ENCODE measurements at regions not wholly inside any gene's neighbourhood (a gene's known extent, or its start where the extent isn't known, plus 50 kb on each side); places are given as distances from the start of the nearest gene placed in this dataset.

- Histone ChIP-seq H2BK12ac (ENCODE audit: low read depth, low read length) (no peak overlapping the region), H3K36me3 (ENCODE audit: control insufficient read depth in 2 of 4, insufficient read depth in 4 of 4, low read length in 3 of 4) (no peaks in the 10 kb centered on the region), H4K5ac (ENCODE audit: insufficient read length, low read depth, low read length) (no peak overlapping the region), H3K23ac (ENCODE audit: insufficient read length) (no peak overlapping the region), H3K9ac (replicated peaks in 1 of 4; ENCODE audit: extremely low read depth in 1 of 4, low read depth in 3 of 4, low read length in 3 of 4) (no peak overlapping the region), H3K56ac (replicated peaks; ENCODE audit: insufficient read length, low read depth, low read length) (no peak overlapping the region), H2BK120ac (replicated peaks; ENCODE audit: low read depth, low read length) (no peak overlapping the region), H3K9me3 (ENCODE audit: insufficient read depth in 2 of 2, low read depth in 1 of 2, low read length in 1 of 2) (peaks cover 1 to 2% of the 10 kb centered on the region in 2 experiments; a peak in 2 of 4 replicates), H3K79me1 (ENCODE audit: low read depth, low read length) (no peaks in the 10 kb centered on the region), H2AFZ (ENCODE audit: low read length) (no peak overlapping the region), H2AK5ac (ENCODE audit: low read depth, low read length) (no peak overlapping the region), H3K4me3 (ENCODE audit: extremely low read depth in 1 of 4, insufficient read depth in 2 of 4, low read depth in 3 of 4, low read length in 4 of 4) (no peak overlapping the region), H2BK15ac (ENCODE audit: low read length) (no peak overlapping the region), H4K20me1 (replicated peaks in 1 of 2; ENCODE audit: control insufficient read depth in 1 of 2, insufficient read depth in 2 of 2, low read length in 2 of 2) (no peaks in the 10 kb centered on the region), H3K4me1 (replicated peaks in 1 of 4; ENCODE audit: control insufficient read depth in 3 of 4, insufficient read depth in 4 of 4, low read length in 3 of 4) (no peaks in the 10 kb centered on the region; a peak in 3 of 7 replicates), H3K27me3 (replicated peaks in 1 of 4; ENCODE audit: control insufficient read depth in 3 of 4, extremely low read depth in 1 of 4, insufficient read depth in 3 of 4, low read length in 3 of 4) (no peaks in the 10 kb centered on the region), H3K79me2 (ENCODE audit: control insufficient read depth in 1 of 2, insufficient read depth in 2 of 2, low read length in 2 of 2) (no peaks in the 10 kb centered on the region), H3K23me2 (ENCODE audit: low read depth, low read length) (no peaks in the 10 kb centered on the region), H3K27ac (ENCODE audit: low read depth, low read length) (no peak overlapping the region), H2BK20ac (ENCODE audit: low read length) (no peak overlapping the region), H3K18ac (ENCODE audit: extremely low read depth, low read length) (no peak overlapping the region), H3K14ac (ENCODE audit: insufficient read length) (no peak overlapping the region), H3K4ac (replicated peaks; ENCODE audit: insufficient read length, low read depth, low read length) (no peak overlapping the region), H4K91ac (replicated peaks; ENCODE audit: insufficient read length, low read length) (no peak overlapping the region), H3K4me2 (ENCODE audit: insufficient read depth in 1 of 2, low read depth in 2 of 2, low read length in 2 of 2) (no peak overlapping the region), H4K8ac (ENCODE audit: extremely low read depth, insufficient read depth, low read length) (no peak overlapping the region; the same call in 1 of the 2 replicates), H2BK5ac (ENCODE audit: low read depth, low read length) (no peak overlapping the region)
- POLR2A ChIA-PET (ENCODE audit: partially characterized antibody): interaction anchor here (0.6 kb wide), 1 partner anchor 491 kb away, joined by 3 read pairs; no protein-coding TSS in a partner anchor
- FAIRE-seq (no peak), DNase-seq (ENCODE audit: low read depth in 1 of 2, low spot score in 2 of 2) (no peak)
- TF ChIP-seq SUZ12 (IDR thresholded peaks at IDR 0.05; ENCODE audit: low read length) (no peak), CEBPB (IDR thresholded peaks at IDR 0.05; ENCODE audit: low read depth, low read length) (no peak), BRCA1 (IDR thresholded peaks at IDR 0.05; ENCODE audit: low read depth, low read length) (no peak), CTBP2 (IDR thresholded peaks at IDR 0.05; ENCODE audit: borderline replicate concordance, insufficient read depth, insufficient read length, low read length) (no peak), SIN3A (conservative IDR thresholded peaks at IDR 0.05 in 1 of 2, IDR thresholded peaks at IDR 0.05 in 1 of 2; ENCODE audit: low read depth in 1 of 2, low read length in 2 of 2) (no peak), KDM5A (IDR thresholded peaks at IDR 0.05; ENCODE audit: low read length) (no peak), JUN (IDR thresholded peaks at IDR 0.05; ENCODE audit: low read depth, low read length) (no peak), CHD2 (IDR thresholded peaks at IDR 0.05; ENCODE audit: low read length) (no peak), POLR2A (IDR thresholded peaks at IDR 0.05; ENCODE audit: control extremely low read depth in 1 of 2, low read depth in 2 of 2, low read length in 2 of 2) (no peak), GTF2F1 (IDR thresholded peaks at IDR 0.05; ENCODE audit: borderline replicate concordance, low read depth, low read length) (no peak)
- 93% methylated on average over 7 of the region's 7 CpGs; no CpG with 5 or more reads in 1 of the 2 experiments for WGBS, 2 experiments (ENCODE audit: extremely low coverage in 1 of 2, insufficient coverage in 1 of 2, insufficient read length in 1 of 2, insufficient replicate concordance in 2 of 2, low coverage in 1 of 2, low lambda C conversion rate in 2 of 2, missing lambda C conversion rate in 1 of 2)
- CTCF ChIA-PET (ENCODE audit: partially characterized antibody): interaction anchor here (1.6 kb wide), 1 partner anchor 506 kb away, joined by 4 read pairs; no protein-coding TSS in a partner anchor
Measured at GRCh38 chr6:168373389-168373788, 53.8 kb upstream of the DACT2 start.
